Right lobe of liver (tissue), 6 donors: ENCODE measurements at regions not wholly inside any gene's neighbourhood (a gene's known extent, or its start where the extent isn't known, plus 50 kb on each side); places are given as distances from the start of the nearest gene placed in this dataset.
A peak's percentile ranks its signal among the peaks of the same experiment; 100 is the strongest.

Experiments
- ATAC-seq, 4 donors: fragments of 200-7000 bp; cut with Tn5 transposase; one replicate each; pipeline ENCODE4 v1.9.1; 2020; ENCODE audit warnings: mild to moderate bottlenecking in 4 of 4, moderate library complexity in 4 of 4
- DNase-seq, 3 donors: peaks; one replicate each; pipeline ENCODE4 v3.0.0-alpha.2; 2020
- H3K27ac ChIP-seq, 3 donors: fragments of 200-600 bp; one replicate each; pipeline ENCODE4 v1.8.0; 2022
- H3K27me3 ChIP-seq, 2 donors: fragments of 200-600 bp; one replicate each; pipeline ENCODE4 v1.8.0; 2022
- H3K36me3 ChIP-seq, 4 donors: fragments of 200-600 bp; sonication (generic) in 1 of 4; one replicate each; pipeline versions ENCODE4 v1.5.1 to v1.8.0; 2017 to 2022; ENCODE audit warnings: control low read depth in 1 of 4
- H3K4me1 ChIP-seq, 4 donors: fragments of 200-600 bp; sonication (generic) in 1 of 4; one replicate each; pipeline versions ENCODE4 v1.5.1 to v1.8.0; 2017 to 2022; ENCODE audit warnings: control low read depth in 1 of 4
- H3K4me3 ChIP-seq, 3 donors: fragments of 200-600 bp; one replicate each; pipeline ENCODE4 v1.8.0; 2022
- H3K9me3 ChIP-seq, 4 donors: fragments of 200-600 bp; sonication (generic) in 1 of 4; one replicate each; pipeline versions ENCODE4 v1.5.1 to v1.8.0; 2017 to 2022; ENCODE audit warnings: control low read depth in 1 of 4
- POLR2A ChIP-seq: fragments of 450-650 bp; IDR thresholded peaks from one replicate; pipeline ENCODE4 v1.6.1; 2017; ENCODE audit warnings: antibody characterized with exemption, mild to moderate bottlenecking
- WGBS: methylation state at CpG from one replicate; pipeline ENCODE4 v1.1.6; 2018; ENCODE audit warnings: low coverage, low lambda C conversion rate; ENCODE audit not compliant: insufficient coverage; ENCODE audit errors: missing lambda C conversion rate; 5-methylcytosine and 5-hydroxymethylcytosine counted together
- intact Hi-C, 2 donors: fragments of 100-400 bp; cut with DNase I; formaldehyde crosslinking; loops; one replicate each; pipeline versions ENCODE4 v1.11.2 to v1.14.1; 2022
- TF ChIP-seq, protein P1 (sequence below), 4 donors: fragments of 200-600 bp in 3 of 4; fragments of 450-650 bp in 1 of 4; IDR thresholded peaks; one replicate each; pipeline versions ENCODE4 v1.5.1 to v1.8.0; 2016 to 2022; ENCODE audit warnings: antibody characterized with exemption in 4 of 4, mild to moderate bottlenecking in 2 of 4
- donor health status: DM: no; HTN: yes; CAD: no.
- donor health status: DM: no; HTN: no; CAD: no.
- donor health status: DM: no; HTN: no; CAD: no.
- donor health status: DM: no; HTN: yes; CAD: no.
- donor health status: DM: no; HTN: yes; CAD: no.

DNA sequence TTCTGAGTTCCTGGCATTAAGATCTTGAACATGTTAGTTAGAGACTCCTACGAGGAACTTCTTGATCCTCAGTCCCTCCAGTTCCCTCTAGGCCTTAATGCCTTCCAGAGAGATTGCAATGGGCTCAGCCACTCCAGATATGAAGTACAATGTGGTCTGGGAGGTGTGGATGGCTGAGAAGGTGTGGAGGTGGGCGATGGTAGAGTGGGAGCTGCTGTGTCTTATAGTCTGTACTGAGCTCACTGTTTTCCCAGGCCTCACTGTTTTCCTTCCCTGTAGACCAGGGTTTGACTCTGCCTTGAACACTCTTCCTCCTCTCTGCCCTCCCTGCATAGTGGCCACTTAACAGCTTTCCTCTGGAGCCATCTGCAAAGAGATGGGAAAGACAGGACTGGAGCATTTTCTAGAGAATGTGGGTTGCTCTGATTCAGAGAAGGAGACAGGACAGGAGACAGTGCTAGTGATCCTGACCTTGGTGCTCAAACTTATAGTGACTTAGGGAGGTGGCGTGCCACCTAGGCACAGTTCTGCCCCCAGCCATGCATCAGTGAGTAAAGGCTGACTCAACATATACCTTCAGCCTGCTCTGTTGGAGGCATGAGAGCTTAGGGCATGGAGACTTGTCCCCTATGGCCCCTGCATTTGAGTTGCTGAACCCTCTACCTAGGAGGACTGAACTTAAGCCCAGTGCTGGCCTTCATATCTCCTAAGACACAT lies 129.7 kb downstream of the TDRD15 start:
- ATAC-seq, result no peak
- Histone ChIP-seq H3K4me3 (no peak overlapping the region), H3K36me3 (no peaks in the 10 kb centered on the region), H3K9me3 (no peaks in the 10 kb centered on the region), H3K4me1 (no peaks in the 10 kb centered on the region), H3K27ac (no peak overlapping the region), H3K27me3 (no peaks in the 10 kb centered on the region)
- TF ChIP-seq, protein P1, sequence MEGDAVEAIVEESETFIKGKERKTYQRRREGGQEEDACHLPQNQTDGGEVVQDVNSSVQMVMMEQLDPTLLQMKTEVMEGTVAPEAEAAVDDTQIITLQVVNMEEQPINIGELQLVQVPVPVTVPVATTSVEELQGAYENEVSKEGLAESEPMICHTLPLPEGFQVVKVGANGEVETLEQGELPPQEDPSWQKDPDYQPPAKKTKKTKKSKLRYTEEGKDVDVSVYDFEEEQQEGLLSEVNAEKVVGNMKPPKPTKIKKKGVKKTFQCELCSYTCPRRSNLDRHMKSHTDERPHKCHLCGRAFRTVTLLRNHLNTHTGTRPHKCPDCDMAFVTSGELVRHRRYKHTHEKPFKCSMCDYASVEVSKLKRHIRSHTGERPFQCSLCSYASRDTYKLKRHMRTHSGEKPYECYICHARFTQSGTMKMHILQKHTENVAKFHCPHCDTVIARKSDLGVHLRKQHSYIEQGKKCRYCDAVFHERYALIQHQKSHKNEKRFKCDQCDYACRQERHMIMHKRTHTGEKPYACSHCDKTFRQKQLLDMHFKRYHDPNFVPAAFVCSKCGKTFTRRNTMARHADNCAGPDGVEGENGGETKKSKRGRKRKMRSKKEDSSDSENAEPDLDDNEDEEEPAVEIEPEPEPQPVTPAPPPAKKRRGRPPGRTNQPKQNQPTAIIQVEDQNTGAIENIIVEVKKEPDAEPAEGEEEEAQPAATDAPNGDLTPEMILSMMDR (IDR thresholded peaks at IDR 0.05), result no peak
- no peak for TF ChIP-seq POLR2A
- no peak for DNase-seq
- intact Hi-C loops, result no loop called here
- 90% methylated on average over 2 of the region's 3 CpGs for WGBS

DNA sequence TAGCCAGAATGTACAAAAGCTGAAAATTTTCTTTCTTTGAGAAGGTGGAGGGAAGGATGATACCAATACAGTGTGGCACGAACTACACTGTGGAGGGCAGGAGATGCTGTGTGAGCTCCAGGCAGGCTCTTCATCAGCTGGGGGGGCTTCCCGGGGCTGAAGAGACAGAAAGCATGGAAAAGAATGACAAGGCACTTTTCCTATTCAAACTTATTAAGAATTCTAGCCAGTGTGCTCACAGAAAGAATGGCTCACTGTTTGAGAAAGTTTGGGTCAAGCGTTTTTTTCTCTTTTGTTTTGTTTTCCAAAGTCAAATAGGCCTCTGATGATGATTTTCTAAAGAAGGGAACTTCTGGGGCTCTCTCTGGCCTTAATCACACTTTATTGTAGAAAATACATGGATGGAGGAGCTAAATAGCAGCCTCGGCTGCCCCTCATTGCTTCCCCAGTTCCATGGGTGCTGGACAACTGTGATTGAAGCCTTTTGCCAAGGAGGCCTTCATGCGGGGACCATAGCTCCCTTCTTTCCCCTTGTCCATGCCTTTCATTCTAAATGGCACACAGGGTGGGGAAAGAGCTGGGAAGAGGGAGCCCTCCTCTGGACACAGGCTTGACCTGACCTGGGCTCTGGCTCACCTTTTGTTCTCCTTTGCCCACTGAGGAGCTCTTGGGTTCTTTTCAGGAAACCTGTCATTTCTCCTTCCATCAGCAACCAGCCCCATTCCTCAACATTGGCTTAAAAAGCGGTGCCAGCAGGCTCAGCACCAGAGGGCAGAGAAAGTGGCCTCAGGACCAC lies 130.6 kb downstream of the TDRD15 start:
- 64% methylated on average over 5 of the region's 6 CpGs for WGBS

DNA sequence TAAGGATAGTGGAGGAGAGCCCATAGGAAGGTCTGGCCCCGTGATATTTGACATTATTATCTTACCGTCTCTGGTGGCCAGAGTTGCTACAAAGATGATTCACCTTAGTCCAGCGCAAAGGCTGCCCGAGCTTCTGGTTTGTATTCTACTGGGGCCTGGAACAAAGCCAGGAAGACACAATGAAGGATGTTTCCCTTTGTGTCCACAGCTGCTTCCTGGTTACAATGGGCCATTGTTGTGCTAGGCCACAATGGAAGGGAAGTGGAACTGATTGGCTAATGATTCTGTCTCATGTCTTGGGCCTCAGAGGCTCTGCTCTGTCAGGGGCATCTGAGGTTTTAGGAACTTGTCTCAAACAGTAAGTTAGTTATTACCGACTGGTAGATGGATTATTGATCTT lies 132.2 kb downstream of the TDRD15 start:
- TF ChIP-seq POLR2A, result no peak
- TF ChIP-seq, protein P1 (IDR thresholded peaks at IDR 0.05), result no peak
- Histone ChIP-seq H3K4me1 (no peaks in the 10 kb centered on the region), H3K27me3 (no peaks in the 10 kb centered on the region), H3K36me3 (no peaks in the 10 kb centered on the region), H3K27ac (no peak overlapping the region), H3K4me3 (no peak overlapping the region), H3K9me3 (no peaks in the 10 kb centered on the region)
- ATAC-seq (peak; percentile 80 to 92 (median 86)), DNase-seq (peak in 2 of 3 donors; percentile 25 to 57)
- 22% methylated on average over 3 of the region's 5 CpGs for WGBS
- intact Hi-C loops, result no loop called here

More for the DNA sequence above, 130.6 kb downstream of the TDRD15 start:
- no peak for DNase-seq
- TF ChIP-seq, protein P1 (IDR thresholded peaks at IDR 0.05), result no peak
- no peak for TF ChIP-seq POLR2A
- no peaks in the 10 kb centered on the region for H3K9me3 ChIP-seq
- no peak overlapping the region for H3K4me3 ChIP-seq
- H3K27me3 ChIP-seq, result no peaks in the 10 kb centered on the region
- no peak for ATAC-seq
- no peak overlapping the region for H3K27ac ChIP-seq
- intact Hi-C loops, result no loop called here
- H3K4me1 ChIP-seq, result no peaks in the 10 kb centered on the region
- H3K36me3 ChIP-seq, result no peaks in the 10 kb centered on the region

DNA sequence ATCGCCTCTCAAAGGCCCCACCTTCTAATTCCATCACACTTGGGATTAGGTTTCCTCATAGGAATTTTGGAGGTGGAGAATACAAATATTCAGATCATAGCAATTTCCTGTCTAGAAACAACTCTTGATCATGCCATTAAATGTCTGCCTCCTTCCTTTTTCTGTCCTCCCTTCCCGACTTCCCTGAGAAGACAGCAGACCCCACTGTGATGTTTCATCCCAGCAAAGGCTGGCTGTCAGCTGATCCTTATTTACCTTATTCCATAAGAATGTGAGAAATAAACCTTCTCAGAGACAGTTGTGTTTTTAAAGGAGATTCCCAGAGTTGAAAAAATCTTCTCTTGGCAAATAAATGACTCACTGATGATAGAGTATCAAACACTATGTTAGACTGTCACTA lies 133.9 kb downstream of the TDRD15 start:
- Histone ChIP-seq H3K4me1 (no peaks in the 10 kb centered on the region), H3K9me3 (no peaks in the 10 kb centered on the region), H3K4me3 (no peak overlapping the region), H3K27ac (no peak overlapping the region), H3K27me3 (no peaks in the 10 kb centered on the region), H3K36me3 (no peaks in the 10 kb centered on the region)
- no peak for DNase-seq
- intact Hi-C loops, result no loop called here
- 71% methylated on average over 2 of the region's 2 CpGs for WGBS
- no peak for ATAC-seq
- TF ChIP-seq, protein P1 (IDR thresholded peaks at IDR 0.05), result no peak
- TF ChIP-seq POLR2A, result no peak
